H1 (cell line): ENCODE measurements at regions not wholly inside any gene's neighbourhood (a gene's known extent, or its start where the extent isn't known, plus 50 kb on each side); places are given as distances from the start of the nearest gene placed in this dataset.

ENCODE experiments used
- CTCF ChIA-PET: fragments of 300-600 bp; sonication (Branson Sonifier 250); formaldehyde crosslinking; loops from one replicate; lab custom pipeline; 2021; ENCODE audit not compliant: partially characterized antibody; lab: Charles Lee
- POLR2A ChIA-PET: fragments of 300-600 bp; sonication (Branson Sonifier 250); formaldehyde crosslinking; loops from one replicate; lab custom pipeline; 2021; ENCODE audit warnings: inconsistent platforms; ENCODE audit not compliant: partially characterized antibody; lab: Charles Lee
- DNase-seq, 2 experiments: peaks; one replicate each; pipeline versions ENCODE4 v3.0.0 to v3.0.0-alpha.2; 2010 to 2022; ENCODE audit warnings: low spot score in 2 of 2, low read depth in 1 of 2, mixed read lengths in 1 of 2
- FAIRE-seq: peaks from 2 replicates; lab custom pipeline; 2011; peaks lifted over from hg19 to GRCh38; lab: Jason Lieb, UNC
- H2AFZ ChIP-seq: 2 replicates; pipeline ENCODE4 v1.8.1; 2012; ENCODE audit warnings: low read length, inconsistent platforms
- H2AK5ac ChIP-seq: 2 replicates; pipeline ENCODE4 v1.6.1; 2013; ENCODE audit warnings: low read depth, low read length
- H2BK120ac ChIP-seq: replicated peaks from 2 replicates; pipeline ENCODE3; 2013; ENCODE audit warnings: low read depth, low read length, inconsistent platforms
- H2BK12ac ChIP-seq: 2 replicates; pipeline ENCODE4 v1.6.1; 2013; ENCODE audit warnings: low read depth, low read length
- H2BK15ac ChIP-seq: 2 replicates; pipeline ENCODE4 v1.6.1; 2013; ENCODE audit warnings: low read length
- H2BK20ac ChIP-seq: 2 replicates; pipeline ENCODE4 v1.6.1; 2013; ENCODE audit warnings: low read length
- H2BK5ac ChIP-seq: 2 replicates; pipeline ENCODE4 v1.6.1; 2013; ENCODE audit warnings: low read depth, low read length
- H3K14ac ChIP-seq: 2 replicates; pipeline ENCODE4 v1.6.1; 2013; ENCODE audit warnings: inconsistent platforms; ENCODE audit not compliant: insufficient read length
- H3K18ac ChIP-seq: 2 replicates; pipeline ENCODE4 v1.6.1; 2013; ENCODE audit warnings: low read length; ENCODE audit errors: extremely low read depth
- H3K23ac ChIP-seq: 2 replicates; pipeline ENCODE4 v1.6.1; 2013; ENCODE audit warnings: inconsistent platforms; ENCODE audit not compliant: insufficient read length
- H3K23me2 ChIP-seq: 2 replicates; pipeline ENCODE4 v1.6.1; 2013; ENCODE audit warnings: low read depth, low read length
- H3K27ac ChIP-seq: 2 replicates; pipeline ENCODE4 v1.6.1; 2011; ENCODE audit warnings: low read depth, low read length, inconsistent platforms
- H3K27me3 ChIP-seq, 4 experiments: replicated peaks in 1 of 4; 1 replicate in 1 of 4; 2 replicates in 3 of 4; pipeline versions ENCODE4 v1.6.1 to v1.8.1; 2011 to 2013; ENCODE audit warnings: low read length in 3 of 4, mild to moderate bottlenecking in 3 of 4, inconsistent platforms in 2 of 4, mixed read lengths in 2 of 4, moderate library complexity in 1 of 4; ENCODE audit not compliant: control insufficient read depth in 3 of 4, insufficient read depth in 3 of 4; ENCODE audit errors: extremely low read depth in 1 of 4
- H3K36me3 ChIP-seq, 4 experiments: 2 replicates each; pipeline versions ENCODE4 v1.6.1 to v1.8.1; 2011 to 2013; ENCODE audit warnings: mild to moderate bottlenecking in 4 of 4, low read length in 3 of 4, moderate library complexity in 2 of 4, control low read depth in 1 of 4, inconsistent platforms in 1 of 4; ENCODE audit not compliant: insufficient read depth in 4 of 4, control insufficient read depth in 2 of 4
- H3K4ac ChIP-seq: replicated peaks from 2 replicates; pipeline ENCODE3; 2013; ENCODE audit warnings: low read length, low read depth, mixed read lengths, inconsistent platforms; ENCODE audit not compliant: insufficient read length
- H3K4me1 ChIP-seq, 4 experiments: replicated peaks in 1 of 4; 1 replicate in 1 of 4; 2 replicates in 3 of 4; pipeline versions ENCODE4 v1.6.1 to v1.8.1; 2011 to 2013; ENCODE audit warnings: low read length in 3 of 4, inconsistent platforms in 2 of 4, mixed read lengths in 1 of 4; ENCODE audit not compliant: insufficient read depth in 4 of 4, control insufficient read depth in 3 of 4
- H3K4me2 ChIP-seq, 2 experiments: 2 replicates each; pipeline versions ENCODE4 v1.6.1 to v1.8.1; 2011 to 2013; ENCODE audit warnings: low read depth in 2 of 2, low read length in 2 of 2, control low read depth in 1 of 2, inconsistent platforms in 1 of 2, mild to moderate bottlenecking in 1 of 2; ENCODE audit not compliant: insufficient read depth in 1 of 2
- H3K4me3 ChIP-seq, 4 experiments: fragments of 200-600, 300-600 bp in 1 of 4; sonication (generic), shearing (Covaris generic), sonication (Bioruptor Twin) in 1 of 4; 2 replicates each; pipeline versions ENCODE4 v1.5.1 to v1.8.1; 2011 to 2016; ENCODE audit warnings: low read length in 4 of 4, low read depth in 3 of 4, control low read depth in 2 of 4, inconsistent platforms in 2 of 4, mild to moderate bottlenecking in 2 of 4, mixed read lengths in 1 of 4, moderate library complexity in 1 of 4; ENCODE audit not compliant: insufficient read depth in 2 of 4; ENCODE audit errors: extremely low read depth in 1 of 4
- H3K56ac ChIP-seq: replicated peaks from 2 replicates; pipeline ENCODE3; 2013; ENCODE audit warnings: low read depth, mild to moderate bottlenecking, mixed read lengths, low read length, inconsistent platforms; ENCODE audit not compliant: insufficient read length
- H3K79me1 ChIP-seq: 2 replicates; pipeline ENCODE4 v1.6.1; 2013; ENCODE audit warnings: low read depth, low read length, control low read depth
- H3K79me2 ChIP-seq, 2 experiments: 2 replicates each; pipeline versions ENCODE4 v1.6.1 to v1.8.1; 2012 to 2013; ENCODE audit warnings: low read length in 2 of 2, mild to moderate bottlenecking in 2 of 2, inconsistent platforms in 1 of 2; ENCODE audit not compliant: insufficient read depth in 2 of 2, control insufficient read depth in 1 of 2
- H3K9ac ChIP-seq, 4 experiments: replicated peaks in 1 of 4; 1 replicate in 1 of 4; 2 replicates in 3 of 4; pipeline versions ENCODE4 v1.6.1 to v1.8.1; 2011 to 2013; ENCODE audit warnings: low read depth in 3 of 4, low read length in 3 of 4, control low read depth in 2 of 4, mild to moderate bottlenecking in 2 of 4, moderate library complexity in 2 of 4, inconsistent platforms in 1 of 4; ENCODE audit errors: extremely low read depth in 1 of 4
- H3K9me3 ChIP-seq, 2 experiments: 2 replicates each; pipeline versions ENCODE4 v1.6.1 to v1.8.1; 2012 to 2013; ENCODE audit warnings: mild to moderate bottlenecking in 2 of 2, moderate library complexity in 2 of 2, control low read depth in 1 of 2, inconsistent platforms in 1 of 2, low read depth in 1 of 2, low read length in 1 of 2, mixed read lengths in 1 of 2; ENCODE audit not compliant: insufficient read depth in 2 of 2
- H4K20me1 ChIP-seq, 2 experiments: replicated peaks in 1 of 2; 2 replicates each; pipeline versions ENCODE3 to v1.8.1; 2011 to 2013; ENCODE audit warnings: inconsistent platforms in 2 of 2, low read length in 2 of 2, mild to moderate bottlenecking in 1 of 2; ENCODE audit not compliant: insufficient read depth in 2 of 2, control insufficient read depth in 1 of 2
- H4K5ac ChIP-seq: 2 replicates; pipeline ENCODE4 v1.6.1; 2013; ENCODE audit warnings: low read length, low read depth, mixed read lengths, inconsistent platforms; ENCODE audit not compliant: insufficient read length
- H4K8ac ChIP-seq: 2 replicates; pipeline ENCODE4 v1.8.0; 2013; ENCODE audit warnings: mild to moderate bottlenecking, moderate library complexity, low read length, inconsistent platforms; ENCODE audit not compliant: insufficient read depth; ENCODE audit errors: extremely low read depth
- H4K91ac ChIP-seq: replicated peaks from 2 replicates; pipeline ENCODE3; 2013; ENCODE audit warnings: low read length, mixed read lengths, inconsistent platforms; ENCODE audit not compliant: insufficient read length
- KDM4A ChIP-seq: IDR thresholded peaks from one replicate; pipeline ENCODE4 v1.7.1; 2012; ENCODE audit warnings: low read depth, mild to moderate bottlenecking, moderate library complexity, low read length, inconsistent platforms; ENCODE audit not compliant: severe bottlenecking
- NANOG ChIP-seq: IDR thresholded peaks from 2 replicates; pipeline ENCODE4 v1.6.1; 2011; ENCODE audit warnings: low read length, low read depth, mild to moderate bottlenecking, inconsistent platforms; ENCODE audit not compliant: insufficient read depth, poor library complexity, severe bottlenecking
- SIRT6 ChIP-seq: IDR thresholded peaks from one replicate; pipeline ENCODE4 v1.7.1; 2012; ENCODE audit warnings: low read length, inconsistent platforms
- TCF12 ChIP-seq: IDR thresholded peaks from 2 replicates; pipeline ENCODE4 v1.6.1; 2011; ENCODE audit warnings: low read depth, mild to moderate bottlenecking, low read length
- WGBS, 2 experiments: shearing (Covaris generic) in 1 of 2; methylation state at CpG; one replicate each; pipeline versions ENCODE4 v1.1.6 to v1.1.7; 2013 to 2015; ENCODE audit warnings: low lambda C conversion rate in 2 of 2, mixed read lengths in 2 of 2, inconsistent platforms in 1 of 2, low coverage in 1 of 2, missing lambda C conversion rate in 1 of 2; ENCODE audit not compliant: insufficient replicate concordance in 2 of 2, insufficient coverage in 1 of 2, insufficient read length in 1 of 2; ENCODE audit errors: extremely low coverage in 1 of 2, missing lambda C conversion rate in 1 of 2; 5-methylcytosine and 5-hydroxymethylcytosine counted together
- TF ChIP-seq, protein P1 (sequence below): IDR thresholded peaks from 2 replicates; pipeline ENCODE4 v1.6.1; 2011; ENCODE audit warnings: low read length, improper control_type of control experiment
- TF ChIP-seq, protein P2 (sequence below): IDR thresholded peaks from 2 replicates; pipeline ENCODE4 v1.6.1; 2012; ENCODE audit warnings: inconsistent platforms

DNA sequence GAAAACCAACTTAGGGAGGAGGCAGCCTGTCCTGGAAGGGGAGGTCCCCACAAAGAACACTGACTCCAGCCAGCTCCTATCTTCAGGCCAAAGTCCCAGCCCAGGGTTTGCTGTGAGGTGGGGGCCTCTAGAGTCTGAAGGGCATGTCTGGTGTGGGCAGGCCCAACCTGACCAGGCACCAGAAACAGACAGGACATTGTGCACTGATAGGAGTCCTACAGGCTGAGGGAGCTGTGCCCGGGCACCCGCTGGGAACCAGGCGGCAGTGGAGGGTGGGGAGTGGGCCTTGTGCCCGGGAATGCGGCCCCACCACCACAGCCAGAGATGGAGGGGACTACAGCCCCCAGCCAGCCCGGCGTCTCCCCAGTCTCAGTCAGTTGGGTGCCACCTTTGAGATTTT, 161.4 kb downstream of the WNT7A start:
- no peaks in the 10 kb centered on the region for H4K20me1 ChIP-seq
- H4K91ac ChIP-seq, result peak overlapping the region; percentile 53
- H3K4me1 ChIP-seq, result 0 out of 7 replicates have a peak, but pooled peaks cover 0 to 1% (median 0%) of the 10 kb centered on the region in 4 experiments
- DNase-seq, result peak in 1 of 2 experiments; percentile 41
- no peaks in the 10 kb centered on the region for H3K36me3 ChIP-seq
- 95% methylated on average over 7 of the region's 7 CpGs; no CpG with 5 or more reads in 1 of the 2 experiments for WGBS, 2 experiments
- H3K4ac ChIP-seq, result no peak overlapping the region
- H3K4me2 ChIP-seq, result no peak overlapping the region
- no peak overlapping the region for H3K9ac ChIP-seq
- H3K79me1 ChIP-seq, result no peaks in the 10 kb centered on the region
- H3K9me3 ChIP-seq, result peaks cover 4 to 5% of the 10 kb centered on the region in 2 experiments; a peak in 2 of 4 replicates
- H2BK20ac ChIP-seq, result no peak overlapping the region
- TF ChIP-seq, protein P1, sequence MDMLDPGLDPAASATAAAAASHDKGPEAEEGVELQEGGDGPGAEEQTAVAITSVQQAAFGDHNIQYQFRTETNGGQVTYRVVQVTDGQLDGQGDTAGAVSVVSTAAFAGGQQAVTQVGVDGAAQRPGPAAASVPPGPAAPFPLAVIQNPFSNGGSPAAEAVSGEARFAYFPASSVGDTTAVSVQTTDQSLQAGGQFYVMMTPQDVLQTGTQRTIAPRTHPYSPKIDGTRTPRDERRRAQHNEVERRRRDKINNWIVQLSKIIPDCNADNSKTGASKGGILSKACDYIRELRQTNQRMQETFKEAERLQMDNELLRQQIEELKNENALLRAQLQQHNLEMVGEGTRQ, result no peak
- TF ChIP-seq KDM4A, result no peak
- TF ChIP-seq TCF12, result no peak
- TF ChIP-seq SIRT6, result no peak
- TF ChIP-seq, protein P2, sequence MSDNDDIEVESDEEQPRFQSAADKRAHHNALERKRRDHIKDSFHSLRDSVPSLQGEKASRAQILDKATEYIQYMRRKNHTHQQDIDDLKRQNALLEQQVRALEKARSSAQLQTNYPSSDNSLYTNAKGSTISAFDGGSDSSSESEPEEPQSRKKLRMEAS, result no peak
- TF ChIP-seq NANOG, result no peak
- TF ChIP-seq, all 59 proteins: peak for 0
- Histone ChIP-seq H3K18ac (no peak overlapping the region), H2BK120ac (no peak overlapping the region), H3K27me3 (no peaks in the 10 kb centered on the region), H2AFZ (no peak overlapping the region), H2AK5ac (no peak overlapping the region), H3K23ac (no peak overlapping the region), H2BK15ac (no peak overlapping the region), H4K5ac (no peak overlapping the region), H3K79me2 (no peaks in the 10 kb centered on the region), H3K27ac (no peak overlapping the region), H4K8ac (peak overlapping the region; percentile 74), H3K56ac (no peak overlapping the region), H3K4me3 (no peak overlapping the region), H3K23me2 (no peaks in the 10 kb centered on the region), H2BK5ac (no peak overlapping the region), H2BK12ac (no peak overlapping the region), H3K14ac (no peak overlapping the region)
- CTCF ChIA-PET, result interaction anchor here (0.6 to 2.0 kb wide), 7 partner anchors 17 to 955 kb away, joined by 3 to 8 read pairs (median 3); partner anchors contain the start of gene WNT7A
- FAIRE-seq, result no peak
- POLR2A ChIA-PET, result interaction anchor here (1.4 kb wide), 1 partner anchor 9 kb away, joined by 4 read pairs; no protein-coding TSS in a partner anchor
